ENCODE measurements at regions not wholly inside any gene's neighbourhood (a gene's known extent, or its start where the extent isn't known, plus 50 kb on each side); places are given as distances from the start of the nearest gene placed in this dataset.

- no peak for TF ChIP-seq YY1 (IDR thresholded peaks at IDR 0.05; ENCODE audit: low read depth)
- no peak for TF ChIP-seq EP300 (IDR thresholded peaks at IDR 0.05; ENCODE audit: borderline replicate concordance)
- TF ChIP-seq EGR1 (IDR thresholded peaks at IDR 0.05) = no peak
- no peak for TF ChIP-seq TAF1 (IDR thresholded peaks at IDR 0.05; ENCODE audit: low read depth)
- no peak for TF ChIP-seq TEAD4 (IDR thresholded peaks at IDR 0.05)
- no peak for TF ChIP-seq USF1 (IDR thresholded peaks at IDR 0.05)
- TF ChIP-seq RAD21 (IDR thresholded peaks at IDR 0.05; ENCODE audit: low read depth) = no peak
- TF ChIP-seq ZBTB7A (IDR thresholded peaks at IDR 0.05; ENCODE audit: low read depth) = no peak
- no peak for TF ChIP-seq MAX (IDR thresholded peaks at IDR 0.05)
- TF ChIP-seq TCF12 (IDR thresholded peaks at IDR 0.05; ENCODE audit: low read depth) = no peak
- TF ChIP-seq NFIC (IDR thresholded peaks at IDR 0.05) = no peak
These were observed 549.0 kb upstream of the NUDT12 start for GRCh38 chr5:104111632-104112031.
